ENCODE measurements at regions not wholly inside any gene's neighbourhood (a gene's known extent, or its start where the extent isn't known, plus 50 kb on each side); places are given as distances from the start of the nearest gene placed in this dataset. TPM values are rescaled to one million over a fixed set of nuclear protein-coding genes. Genes with fewer than 3 reads are reported as not detected.

- TF ChIP-seq POLR2A (IDR thresholded peaks at IDR 0.05), result no peak
- TF ChIP-seq, protein P1, sequence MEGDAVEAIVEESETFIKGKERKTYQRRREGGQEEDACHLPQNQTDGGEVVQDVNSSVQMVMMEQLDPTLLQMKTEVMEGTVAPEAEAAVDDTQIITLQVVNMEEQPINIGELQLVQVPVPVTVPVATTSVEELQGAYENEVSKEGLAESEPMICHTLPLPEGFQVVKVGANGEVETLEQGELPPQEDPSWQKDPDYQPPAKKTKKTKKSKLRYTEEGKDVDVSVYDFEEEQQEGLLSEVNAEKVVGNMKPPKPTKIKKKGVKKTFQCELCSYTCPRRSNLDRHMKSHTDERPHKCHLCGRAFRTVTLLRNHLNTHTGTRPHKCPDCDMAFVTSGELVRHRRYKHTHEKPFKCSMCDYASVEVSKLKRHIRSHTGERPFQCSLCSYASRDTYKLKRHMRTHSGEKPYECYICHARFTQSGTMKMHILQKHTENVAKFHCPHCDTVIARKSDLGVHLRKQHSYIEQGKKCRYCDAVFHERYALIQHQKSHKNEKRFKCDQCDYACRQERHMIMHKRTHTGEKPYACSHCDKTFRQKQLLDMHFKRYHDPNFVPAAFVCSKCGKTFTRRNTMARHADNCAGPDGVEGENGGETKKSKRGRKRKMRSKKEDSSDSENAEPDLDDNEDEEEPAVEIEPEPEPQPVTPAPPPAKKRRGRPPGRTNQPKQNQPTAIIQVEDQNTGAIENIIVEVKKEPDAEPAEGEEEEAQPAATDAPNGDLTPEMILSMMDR (IDR thresholded peaks at IDR 0.05), result no peak
- no peak for TF ChIP-seq POLR2AphosphoS5 (IDR thresholded peaks at IDR 0.05; ENCODE audit: insufficient read depth in 1 of 2, low read depth in 1 of 2)
- Histone ChIP-seq H3K27ac (no peak overlapping the region), H3K27me3 (no peaks in the 10 kb centered on the region), H3K36me3 (no peaks in the 10 kb centered on the region), H3K4me1 (no peaks in the 10 kb centered on the region), H3K9me3 (no peaks in the 10 kb centered on the region), H3K4me3 (no peak overlapping the region)
- no peak for DNase-seq (ENCODE audit: extremely low spot score in 2 of 2)
- intact Hi-C loops (cut with DNase I), result no loop called here
Observed at GRCh38 chr15:86018679-86019078, 61.0 kb upstream of the AGBL1 start.

- Histone ChIP-seq H3K9me3 (no peaks in the 10 kb centered on the region), H3K27me3 (no peaks in the 10 kb centered on the region), H3K36me3 (no peaks in the 10 kb centered on the region), H3K4me3 (no peak overlapping the region), H3K27ac (no peak overlapping the region), H3K4me1 (no peaks in the 10 kb centered on the region)
- TF ChIP-seq POLR2A (IDR thresholded peaks at IDR 0.05) (no peak), POLR2AphosphoS5 (IDR thresholded peaks at IDR 0.05; ENCODE audit: insufficient read depth in 1 of 2, low read depth in 1 of 2) (no peak)
- TF ChIP-seq, protein P1 (IDR thresholded peaks at IDR 0.05), result no peak
- intact Hi-C loops (cut with DNase I), result no loop called here
- no peak for DNase-seq (ENCODE audit: extremely low spot score in 2 of 2)
Observed at GRCh38 chr15:86021281-86022264, 58.1 kb upstream of the AGBL1 start.

DNA sequence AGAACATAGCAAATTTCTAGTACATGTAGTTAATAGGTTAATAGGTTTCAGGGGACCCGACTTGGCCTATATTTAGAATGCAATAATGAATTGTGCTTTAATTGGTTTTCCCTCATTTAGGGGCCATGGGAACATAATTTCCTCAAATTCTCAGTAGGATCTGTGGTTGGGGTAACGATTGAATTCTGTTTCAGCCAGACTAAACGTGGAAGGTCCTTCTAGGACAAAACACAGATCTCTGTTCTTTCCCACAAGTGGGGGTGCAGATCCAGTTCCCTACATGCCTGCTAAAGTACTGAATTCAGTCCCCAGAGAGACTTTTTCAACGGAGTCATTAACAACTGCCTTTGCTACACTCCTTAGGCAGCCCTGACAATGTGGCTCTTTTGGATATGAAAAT, 50.7 kb upstream of the AGBL1 start:
- no peak overlapping the region for H3K27ac ChIP-seq
- intact Hi-C loops (cut with DNase I), result no loop called here
- no peak for DNase-seq (ENCODE audit: extremely low spot score in 2 of 2)
- H3K27me3 ChIP-seq, result no peaks in the 10 kb centered on the region
- no peaks in the 10 kb centered on the region for H3K9me3 ChIP-seq
- no peaks in the 10 kb centered on the region for H3K36me3 ChIP-seq
- H3K4me1 ChIP-seq, result no peaks in the 10 kb centered on the region
- TF ChIP-seq POLR2AphosphoS5 (IDR thresholded peaks at IDR 0.05; ENCODE audit: insufficient read depth in 1 of 2, low read depth in 1 of 2), result no peak
- TF ChIP-seq, protein P1 (IDR thresholded peaks at IDR 0.05), result no peak
- no peak for TF ChIP-seq POLR2A (IDR thresholded peaks at IDR 0.05)
- no peak overlapping the region for H3K4me3 ChIP-seq

Small RNAs in the stretch of these regions (small RNA-seq; reads per million reads assigned to genes)
- gene AC104229.1, result not detected
